GM12864 (cell line): ENCODE measurements at regions not wholly inside any gene's neighbourhood (a gene's known extent, or its start where the extent isn't known, plus 50 kb on each side); places are given as distances from the start of the nearest gene placed in this dataset.
"Not testable (repeated sequence)": the region's sequence is repeated elsewhere in the genome, so short reads cannot be mapped to it uniquely, and the experiment has no call there.

Experiments used
- DNase-seq: peaks from one replicate; pipeline ENCODE4 v3.0.0-alpha.2; 2011; ENCODE audit warnings: low read depth
- H3K4me3 ChIP-seq: 2 replicates; pipeline ENCODE4 v1.5.1; 2011; ENCODE audit warnings: mild to moderate bottlenecking, low read depth, low read length, control low read depth
- TF ChIP-seq, protein P1 (sequence below): IDR thresholded peaks from 2 replicates; pipeline ENCODE4 v1.5.1; 2011; ENCODE audit warnings: low read depth, mild to moderate bottlenecking, moderate library complexity, low read length, control low read depth, inconsistent platforms; ENCODE audit errors: missing control alignments

DNA sequence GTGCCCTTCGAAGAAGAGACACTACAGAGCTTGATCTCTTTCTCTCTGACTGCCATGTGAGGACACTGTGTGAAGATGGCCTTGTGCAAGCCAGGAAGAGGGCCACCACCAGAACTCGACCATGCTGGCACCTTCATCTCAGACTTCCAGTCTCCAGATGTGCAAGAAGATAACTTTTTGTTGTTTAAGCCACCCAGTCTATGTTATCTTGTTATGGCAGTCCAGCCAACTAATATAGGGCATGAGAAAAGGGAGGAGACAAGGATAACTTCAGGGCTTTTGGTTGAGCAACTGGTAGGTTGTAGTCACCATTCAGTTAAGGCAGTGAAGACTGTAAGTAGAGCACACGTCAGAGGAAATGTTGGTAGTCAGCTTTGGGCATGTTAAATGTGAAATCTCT, 515.5 kb downstream of the CSNK1G3 start:
- TF ChIP-seq, protein P1, sequence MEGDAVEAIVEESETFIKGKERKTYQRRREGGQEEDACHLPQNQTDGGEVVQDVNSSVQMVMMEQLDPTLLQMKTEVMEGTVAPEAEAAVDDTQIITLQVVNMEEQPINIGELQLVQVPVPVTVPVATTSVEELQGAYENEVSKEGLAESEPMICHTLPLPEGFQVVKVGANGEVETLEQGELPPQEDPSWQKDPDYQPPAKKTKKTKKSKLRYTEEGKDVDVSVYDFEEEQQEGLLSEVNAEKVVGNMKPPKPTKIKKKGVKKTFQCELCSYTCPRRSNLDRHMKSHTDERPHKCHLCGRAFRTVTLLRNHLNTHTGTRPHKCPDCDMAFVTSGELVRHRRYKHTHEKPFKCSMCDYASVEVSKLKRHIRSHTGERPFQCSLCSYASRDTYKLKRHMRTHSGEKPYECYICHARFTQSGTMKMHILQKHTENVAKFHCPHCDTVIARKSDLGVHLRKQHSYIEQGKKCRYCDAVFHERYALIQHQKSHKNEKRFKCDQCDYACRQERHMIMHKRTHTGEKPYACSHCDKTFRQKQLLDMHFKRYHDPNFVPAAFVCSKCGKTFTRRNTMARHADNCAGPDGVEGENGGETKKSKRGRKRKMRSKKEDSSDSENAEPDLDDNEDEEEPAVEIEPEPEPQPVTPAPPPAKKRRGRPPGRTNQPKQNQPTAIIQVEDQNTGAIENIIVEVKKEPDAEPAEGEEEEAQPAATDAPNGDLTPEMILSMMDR: no peak
- no peak overlapping the region for H3K4me3 ChIP-seq
- no peak for DNase-seq

DNA sequence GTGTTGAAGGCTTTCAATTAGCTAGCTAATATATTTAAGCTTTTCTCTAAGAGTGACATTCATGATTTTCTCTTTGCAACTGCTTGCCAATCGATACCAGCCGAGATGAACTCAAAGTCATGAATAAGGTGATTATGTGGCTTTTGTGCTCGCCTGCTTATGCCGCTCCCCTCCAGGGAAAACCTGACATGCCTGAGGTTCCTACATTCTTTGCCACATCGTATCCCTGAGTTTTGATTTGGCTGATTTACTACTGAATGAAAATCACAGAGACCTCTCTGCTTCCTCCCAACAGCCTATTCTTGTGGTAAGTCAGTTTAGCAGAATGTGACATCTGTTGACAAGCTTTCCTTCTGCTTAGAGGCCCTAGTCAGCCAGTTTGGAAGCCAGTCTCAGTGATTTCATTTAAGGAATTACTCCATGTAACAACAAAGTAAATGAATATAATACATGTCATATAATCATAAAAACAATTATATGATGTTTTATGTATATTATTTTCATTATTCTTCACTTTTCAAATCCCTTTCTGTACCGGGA, 513.4 kb downstream of the CSNK1G3 start:
- H3K4me3 ChIP-seq: no peak overlapping the region
- DNase-seq: no peak
- TF ChIP-seq, protein P1: no peak

DNA sequence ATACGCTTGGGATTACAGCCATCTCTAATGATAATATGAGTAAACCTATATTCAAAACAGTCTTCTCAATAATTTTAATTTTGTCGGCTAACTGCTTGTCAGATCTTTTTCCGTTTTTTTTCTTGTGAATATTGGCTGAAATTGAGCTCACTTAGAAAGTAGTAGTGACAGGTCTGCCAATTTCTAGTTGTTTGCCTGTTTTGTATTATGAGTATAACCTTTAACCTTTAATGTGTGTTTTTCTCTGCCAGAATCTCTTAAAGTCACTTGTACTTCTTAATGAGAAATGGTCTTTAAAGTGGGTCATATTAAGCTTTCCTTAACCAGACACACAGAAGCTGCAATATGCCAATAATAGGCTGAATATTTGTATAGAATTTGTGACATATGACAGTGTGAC, 511.0 kb downstream of the CSNK1G3 start:
- TF ChIP-seq, protein P1: no peak
- DNase-seq: no peak
- H3K4me3 ChIP-seq: no peak overlapping the region

DNA sequence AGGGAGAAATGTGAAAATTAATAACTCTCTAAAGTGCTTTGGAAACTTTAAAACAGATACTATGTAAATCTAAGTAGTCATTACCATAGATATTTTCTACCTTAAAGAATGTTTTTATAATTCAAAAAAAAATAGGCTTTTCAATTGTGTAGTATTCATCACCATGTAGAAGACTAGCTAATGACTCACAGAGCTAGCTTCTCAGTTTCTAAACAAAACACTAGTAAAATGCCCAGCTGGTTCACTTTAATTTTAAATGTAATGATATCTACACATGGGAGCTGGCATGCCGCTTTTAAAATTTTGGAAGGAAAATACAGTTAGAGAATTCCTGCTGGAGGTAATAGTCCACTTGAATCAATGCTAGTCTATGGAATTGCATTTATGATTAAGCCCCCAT, 509.8 kb downstream of the CSNK1G3 start:
- no peak overlapping the region for H3K4me3 ChIP-seq
- TF ChIP-seq, protein P1: no peak
- no peak for DNase-seq

DNA sequence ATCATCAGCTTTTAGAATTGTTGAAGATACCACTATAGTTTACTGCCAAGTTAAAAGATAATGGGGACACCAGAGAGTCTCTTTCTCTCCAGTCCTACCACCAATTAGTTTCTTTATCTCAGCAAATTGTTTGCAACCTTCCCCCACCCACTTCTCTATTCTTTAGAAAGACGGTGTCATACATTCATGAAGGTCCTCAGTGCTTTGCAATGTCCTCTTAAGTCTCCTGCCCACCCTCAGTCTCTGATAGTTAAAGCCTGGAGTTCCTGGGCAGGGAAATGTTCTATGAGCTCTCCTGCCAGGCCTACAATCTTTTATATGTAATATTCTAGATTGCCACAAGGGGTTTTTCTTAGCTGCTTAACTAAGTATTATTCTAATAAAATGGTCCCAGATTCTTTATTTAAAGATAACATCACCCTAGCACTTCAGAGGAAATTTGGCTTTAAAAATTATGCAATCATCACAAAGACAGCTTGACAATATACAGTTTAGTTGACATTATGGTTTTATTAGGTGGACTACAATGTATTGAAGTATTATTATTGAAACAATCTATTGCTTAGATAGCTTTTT, 509.2 kb downstream of the CSNK1G3 start:
- no peak for DNase-seq
- H3K4me3 ChIP-seq: no peak overlapping the region
- TF ChIP-seq, protein P1: peak; percentile 3

DNA sequence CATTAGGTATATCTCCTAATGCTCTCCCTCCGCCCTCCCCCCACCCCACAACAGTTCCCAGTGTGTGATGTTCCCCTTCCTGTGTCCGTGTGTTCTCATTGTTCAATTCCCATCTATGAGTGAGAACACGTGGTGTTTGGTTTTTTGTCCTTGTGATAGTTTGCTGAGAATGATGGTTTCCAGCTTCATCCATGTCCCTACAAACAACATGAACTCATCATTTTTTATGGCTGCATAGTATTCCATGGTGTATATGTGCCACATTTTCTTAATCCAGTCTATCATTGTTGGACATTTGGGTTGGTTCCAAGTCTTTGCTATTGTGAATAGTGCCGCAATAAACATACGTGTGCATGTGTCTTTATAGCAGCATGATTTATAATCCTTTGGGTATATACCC, 505.3 kb downstream of the CSNK1G3 start:
- H3K4me3 ChIP-seq, DNase-seq: not testable (repeated sequence)

DNA sequence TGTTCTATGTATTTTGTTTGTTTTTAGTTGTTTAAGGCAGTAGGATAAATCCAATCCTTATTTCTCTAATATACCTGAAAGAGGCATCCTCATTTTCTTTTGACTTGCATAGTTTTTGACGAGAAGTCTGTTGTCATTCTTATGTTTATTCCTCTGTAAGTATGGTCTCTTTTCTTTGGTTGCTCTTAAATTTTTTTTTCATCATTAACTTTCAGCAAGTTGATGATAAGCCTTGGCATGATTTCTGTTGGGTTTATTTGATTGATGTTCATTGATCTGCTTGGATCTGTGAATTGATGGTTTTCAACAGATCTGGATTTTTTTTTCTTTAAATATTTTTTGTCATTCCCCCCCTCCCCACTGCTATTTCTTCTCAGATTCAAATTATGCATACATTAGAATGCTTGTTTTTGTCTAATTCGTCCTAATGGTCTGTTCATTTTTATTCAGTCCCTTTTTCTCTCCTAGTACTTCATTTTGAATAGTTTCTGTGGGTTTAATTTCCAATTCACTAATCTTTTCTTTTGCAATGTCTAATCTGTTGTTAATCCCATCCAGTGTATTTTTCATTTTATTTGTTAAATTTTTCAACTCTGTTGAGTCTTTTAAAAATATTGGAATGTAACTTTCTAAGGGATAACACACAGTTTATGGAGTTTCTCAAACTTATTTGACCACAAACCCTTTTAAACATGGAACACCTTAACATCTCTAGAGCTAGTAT, 495.9 kb downstream of the CSNK1G3 start:
- TF ChIP-seq, protein P1: no peak
- no peak overlapping the region for H3K4me3 ChIP-seq
- DNase-seq: no peak
